ENCODE measurements at regions not wholly inside any gene's neighbourhood (a gene's known extent, or its start where the extent isn't known, plus 50 kb on each side); places are given as distances from the start of the nearest gene placed in this dataset.

DNA sequence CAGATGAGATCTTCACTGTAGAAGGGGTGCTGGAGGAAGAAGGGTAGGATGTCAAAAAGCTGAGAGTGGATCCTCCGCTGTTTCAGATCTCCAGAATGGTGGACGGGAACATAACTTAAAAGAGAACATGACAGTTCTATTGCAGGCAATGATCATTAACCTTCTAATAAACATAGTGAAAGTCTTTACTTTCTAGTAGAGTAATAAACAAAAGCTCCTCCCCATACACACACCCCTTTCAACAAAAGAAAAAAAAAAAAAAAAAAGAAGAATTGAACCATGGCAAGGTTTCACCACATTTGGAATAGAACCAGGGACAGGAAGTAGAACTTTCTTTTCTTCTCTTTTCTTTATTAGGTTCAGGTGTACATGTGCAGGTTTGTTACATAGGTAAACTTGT lies 768.1 kb upstream of the RIOK2 start:
- TF ChIP-seq LEF1 (IDR thresholded peaks at IDR 0.05; ENCODE audit: borderline replicate concordance), result no peak
- TF ChIP-seq HDGF (IDR thresholded peaks at IDR 0.05; ENCODE audit: borderline replicate concordance), result no peak
- no peak for DNase-seq (ENCODE audit: extremely low spot score)
- POLR2A ChIA-PET, result no interaction called here
- CTCF ChIA-PET, result interaction anchor here (0.7 kb wide), 1 partner anchor 147 kb away, joined by 3 read pairs; no protein-coding TSS in a partner anchor

DNA sequence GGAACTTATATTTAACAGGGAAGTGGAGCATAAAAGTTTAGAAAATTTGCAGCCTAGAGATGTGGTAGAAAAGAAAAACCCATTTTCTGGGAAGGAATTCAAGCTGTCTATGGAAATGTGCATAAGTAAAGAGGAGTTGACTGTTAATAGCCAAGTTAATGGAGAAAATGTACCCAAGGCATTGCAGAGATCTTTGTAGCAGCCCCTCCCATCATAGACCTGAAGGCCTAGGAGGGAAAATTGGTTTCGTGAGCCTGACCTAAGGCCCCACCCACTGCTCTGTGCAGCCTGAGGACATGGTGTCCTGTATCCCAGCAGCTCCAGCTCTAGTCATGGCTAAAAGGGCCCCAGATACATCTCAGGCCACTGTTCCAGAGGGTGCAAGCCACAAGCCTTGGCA lies 772.4 kb upstream of the RIOK2 start:
- POLR2A ChIA-PET, result no interaction called here
- TF ChIP-seq SUZ12 (IDR thresholded peaks at IDR 0.05) (no peak), ZNF384 (IDR thresholded peaks at IDR 0.05) (no peak), ARNT (IDR thresholded peaks at IDR 0.05) (no peak), FOXM1 (IDR thresholded peaks at IDR 0.05; ENCODE audit: borderline replicate concordance) (no peak)
- CTCF ChIA-PET, result no interaction called here
- no peak for DNase-seq (ENCODE audit: extremely low spot score)

DNA sequence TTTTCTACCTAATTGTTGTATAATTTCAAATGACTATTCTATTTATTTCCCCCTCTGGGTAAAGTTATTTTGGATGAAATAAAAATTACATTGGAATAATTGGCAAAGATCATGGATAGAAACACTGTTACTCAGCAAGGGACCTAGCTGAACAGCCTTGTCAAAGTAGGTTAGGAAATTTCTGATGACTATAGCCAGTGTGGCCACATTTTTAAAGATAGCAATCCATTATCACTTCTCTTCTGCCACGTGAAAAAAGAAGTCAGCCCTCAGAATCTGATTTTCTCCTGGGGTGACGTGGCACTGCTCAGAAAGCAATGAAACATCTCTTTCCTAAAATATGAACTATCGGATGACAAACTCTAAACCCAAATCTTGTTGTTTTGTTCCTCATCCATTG lies 784.2 kb upstream of the RIOK2 start:
- ChIA-PET CTCF (no interaction called here), POLR2A (no interaction called here)
- DNase-seq (ENCODE audit: extremely low spot score), result no peak
- TF ChIP-seq TARDBP (IDR thresholded peaks at IDR 0.05) (no peak), SP1 (IDR thresholded peaks at IDR 0.05) (no peak), ARNT (IDR thresholded peaks at IDR 0.05) (no peak), FOXK2 (IDR thresholded peaks at IDR 0.05) (no peak), CTBP1 (IDR thresholded peaks at IDR 0.05; ENCODE audit: borderline replicate concordance) (no peak), SUZ12 (IDR thresholded peaks at IDR 0.05) (no peak), L3MBTL2 (conservative IDR thresholded peaks at IDR 0.05) (no peak), HDGF (IDR thresholded peaks at IDR 0.05; ENCODE audit: borderline replicate concordance) (no peak), LEF1 (IDR thresholded peaks at IDR 0.05; ENCODE audit: borderline replicate concordance) (no peak), ZNF384 (IDR thresholded peaks at IDR 0.05) (no peak), NFRKB (IDR thresholded peaks at IDR 0.05) (no peak), FOXA1 (IDR thresholded peaks at IDR 0.05) (no peak), FOXM1 (IDR thresholded peaks at IDR 0.05; ENCODE audit: borderline replicate concordance) (no peak), ELF4 (IDR thresholded peaks at IDR 0.05) (no peak)
- TF ChIP-seq, protein P1, sequence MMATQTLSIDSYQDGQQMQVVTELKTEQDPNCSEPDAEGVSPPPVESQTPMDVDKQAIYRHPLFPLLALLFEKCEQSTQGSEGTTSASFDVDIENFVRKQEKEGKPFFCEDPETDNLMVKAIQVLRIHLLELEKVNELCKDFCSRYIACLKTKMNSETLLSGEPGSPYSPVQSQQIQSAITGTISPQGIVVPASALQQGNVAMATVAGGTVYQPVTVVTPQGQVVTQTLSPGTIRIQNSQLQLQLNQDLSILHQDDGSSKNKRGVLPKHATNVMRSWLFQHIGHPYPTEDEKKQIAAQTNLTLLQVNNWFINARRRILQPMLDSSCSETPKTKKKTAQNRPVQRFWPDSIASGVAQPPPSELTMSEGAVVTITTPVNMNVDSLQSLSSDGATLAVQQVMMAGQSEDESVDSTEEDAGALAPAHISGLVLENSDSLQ (IDR thresholded peaks at IDR 0.05), result no peak

DNA sequence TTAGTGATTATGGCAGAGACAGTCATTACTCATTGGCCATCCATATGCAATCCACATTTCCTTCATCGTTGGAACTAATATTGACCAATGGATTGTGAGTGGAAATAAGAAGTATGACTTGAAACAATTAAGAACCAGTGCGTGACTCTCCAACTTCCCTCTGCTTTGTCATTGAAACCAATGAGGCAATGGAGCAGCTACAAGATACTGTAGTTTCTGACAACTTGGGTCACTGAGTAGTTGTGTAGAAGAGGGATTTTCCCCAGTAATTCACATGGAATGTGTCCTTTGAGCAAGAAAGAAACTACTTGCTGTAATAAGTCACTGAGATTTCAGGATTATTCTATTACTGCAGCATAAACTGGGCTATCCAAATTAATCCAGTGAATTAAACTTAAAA lies 785.3 kb upstream of the RIOK2 start:
- no peak for DNase-seq (ENCODE audit: extremely low spot score)
- ChIA-PET POLR2A (no interaction called here), CTCF (no interaction called here)
- TF ChIP-seq, protein P1 (IDR thresholded peaks at IDR 0.05), result no peak
- no peak for TF ChIP-seq FOXM1 (IDR thresholded peaks at IDR 0.05; ENCODE audit: borderline replicate concordance)

DNA sequence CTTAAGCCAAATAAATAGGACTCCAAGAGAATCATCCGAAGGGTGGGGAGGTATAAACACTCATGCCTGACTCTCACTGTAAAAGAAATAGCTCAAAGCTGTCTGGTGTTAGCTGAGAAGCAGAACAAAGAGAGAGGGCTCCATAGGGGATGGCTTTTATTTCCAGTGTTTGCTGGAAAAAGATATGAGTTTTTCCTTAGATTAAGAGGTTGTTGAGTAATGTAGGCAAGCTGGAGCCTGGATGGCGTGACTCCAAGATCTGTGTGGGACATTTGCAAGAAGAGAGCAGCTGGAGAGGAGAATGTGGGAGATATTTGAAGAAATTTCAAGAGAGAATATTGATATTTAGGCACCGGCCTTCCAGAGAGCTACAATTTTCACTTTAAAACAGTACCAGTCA lies 793.7 kb upstream of the RGMB start:
- POLR2A ChIA-PET, result no interaction called here
- TF ChIP-seq SP1 (IDR thresholded peaks at IDR 0.05), result no peak
- no peak for TF ChIP-seq LEF1 (IDR thresholded peaks at IDR 0.05; ENCODE audit: borderline replicate concordance)
- no peak for TF ChIP-seq ARNT (IDR thresholded peaks at IDR 0.05)
- TF ChIP-seq, protein P1 (IDR thresholded peaks at IDR 0.05), result no peak
- no peak for DNase-seq (ENCODE audit: extremely low spot score)
- CTCF ChIA-PET, result no interaction called here

DNA sequence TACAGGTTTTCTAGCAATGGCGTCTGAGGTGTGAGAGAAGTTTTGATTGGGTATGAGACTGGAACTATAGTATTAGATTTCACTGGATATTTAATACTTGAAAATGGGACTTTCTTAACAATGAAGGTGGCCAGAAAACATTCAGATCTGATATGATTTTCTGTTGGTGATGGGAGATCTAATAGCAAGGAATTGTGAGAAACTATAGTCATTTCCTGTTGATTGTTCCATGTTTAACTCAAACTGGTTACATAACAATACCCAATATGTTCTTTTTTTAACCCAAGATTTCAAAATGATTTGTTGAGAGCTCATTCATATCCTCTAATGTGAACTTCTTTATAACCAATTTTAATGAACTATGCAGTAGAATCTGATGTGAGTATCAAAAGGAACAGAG lies 793.2 kb upstream of the RGMB start:
- ChIA-PET CTCF (interaction anchor here (0.7 kb wide), 1 partner anchor 836 kb away, joined by 3 read pairs; no protein-coding TSS in a partner anchor), POLR2A (no interaction called here)
- TF ChIP-seq HDGF (IDR thresholded peaks at IDR 0.05; ENCODE audit: borderline replicate concordance) (no peak), L3MBTL2 (conservative IDR thresholded peaks at IDR 0.05) (no peak), NFRKB (IDR thresholded peaks at IDR 0.05) (no peak), FOXM1 (IDR thresholded peaks at IDR 0.05; ENCODE audit: borderline replicate concordance) (no peak), LEF1 (IDR thresholded peaks at IDR 0.05; ENCODE audit: borderline replicate concordance) (no peak), SUZ12 (IDR thresholded peaks at IDR 0.05) (no peak), SP1 (IDR thresholded peaks at IDR 0.05) (no peak), BHLHE40 (IDR thresholded peaks at IDR 0.05; ENCODE audit: borderline replicate concordance) (no peak), FOXK2 (IDR thresholded peaks at IDR 0.05) (no peak), FOXA1 (IDR thresholded peaks at IDR 0.05) (no peak), TARDBP (IDR thresholded peaks at IDR 0.05) (no peak), ARNT (IDR thresholded peaks at IDR 0.05) (no peak)
- TF ChIP-seq, protein P1 (IDR thresholded peaks at IDR 0.05), result no peak
- DNase-seq (ENCODE audit: extremely low spot score), result no peak

DNA sequence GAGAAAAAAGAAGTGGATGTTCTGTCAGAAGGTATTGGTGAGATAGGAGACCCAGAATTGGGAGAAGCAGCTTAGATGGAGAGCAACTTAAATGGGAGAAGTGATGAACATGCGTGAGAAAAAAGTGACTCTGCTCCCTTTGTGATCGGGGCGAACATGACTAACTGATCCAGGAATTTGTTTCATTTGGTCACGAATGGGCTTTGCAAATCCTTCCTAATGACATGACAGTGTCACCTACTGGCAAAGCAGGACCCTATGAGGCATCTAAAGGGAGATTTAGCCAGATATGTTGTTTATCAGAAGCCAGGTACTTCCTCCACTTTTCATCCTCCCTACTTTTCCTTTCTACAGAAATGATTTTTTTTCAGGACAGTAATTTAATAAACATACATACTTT lies 787.4 kb upstream of the RGMB start:
- ChIA-PET POLR2A (no interaction called here), CTCF (no interaction called here)
- DNase-seq (ENCODE audit: extremely low spot score), result no peak
- TF ChIP-seq HDGF (IDR thresholded peaks at IDR 0.05; ENCODE audit: borderline replicate concordance) (no peak), LEF1 (IDR thresholded peaks at IDR 0.05; ENCODE audit: borderline replicate concordance) (no peak), ELF4 (IDR thresholded peaks at IDR 0.05) (no peak), NFRKB (IDR thresholded peaks at IDR 0.05) (no peak), BHLHE40 (IDR thresholded peaks at IDR 0.05; ENCODE audit: borderline replicate concordance) (no peak), ZNF384 (IDR thresholded peaks at IDR 0.05) (no peak), FOXA1 (IDR thresholded peaks at IDR 0.05) (no peak), ARNT (IDR thresholded peaks at IDR 0.05) (no peak), FOXK2 (IDR thresholded peaks at IDR 0.05) (no peak), L3MBTL2 (conservative IDR thresholded peaks at IDR 0.05) (no peak), CTBP1 (IDR thresholded peaks at IDR 0.05; ENCODE audit: borderline replicate concordance) (no peak), SP1 (IDR thresholded peaks at IDR 0.05) (no peak), SUZ12 (IDR thresholded peaks at IDR 0.05) (no peak), TARDBP (IDR thresholded peaks at IDR 0.05) (no peak), FOXM1 (IDR thresholded peaks at IDR 0.05; ENCODE audit: borderline replicate concordance) (no peak)
- TF ChIP-seq, protein P1 (IDR thresholded peaks at IDR 0.05), result no peak
